ENCODE measurements at regions not wholly inside any gene's neighbourhood (a gene's known extent, or its start where the extent isn't known, plus 50 kb on each side); places are given as distances from the start of the nearest gene placed in this dataset.

DNA sequence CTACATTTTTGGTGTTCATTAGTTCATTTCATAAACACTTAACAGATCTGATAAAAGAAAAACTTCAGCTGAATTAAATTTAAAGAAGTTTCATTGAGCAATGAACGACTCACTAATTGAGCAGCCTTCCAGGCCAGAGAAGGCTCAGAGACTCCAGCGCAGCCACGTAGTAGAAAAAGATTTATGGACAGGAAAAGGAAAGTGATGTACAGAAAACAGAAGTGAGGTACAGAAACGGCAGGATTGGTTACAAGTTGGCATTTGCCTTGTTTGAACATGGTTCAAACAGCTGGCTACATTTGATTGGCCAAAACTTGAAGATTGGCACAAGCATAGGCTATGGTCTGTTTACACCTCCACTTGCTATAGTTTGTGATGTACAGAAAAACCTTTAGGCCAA lies 166.3 kb upstream of the DTNBP1 start:
- TF ChIP-seq EZH2 (IDR thresholded peaks at IDR 0.05) = no peak
- TF ChIP-seq CTCF (IDR thresholded peaks at IDR 0.05 in 2 of 3, conservative IDR thresholded peaks at IDR 0.05 in 1 of 3; ENCODE audit: borderline replicate concordance in 1 of 3, insufficient read depth in 1 of 3, low read depth in 2 of 3, low read length in 2 of 3) = no peak
- TF ChIP-seq ZFX (IDR thresholded peaks at IDR 0.05) = no peak
- no peak for TF ChIP-seq ZNF274 (IDR thresholded peaks at IDR 0.05; ENCODE audit: low read depth, low read length)
- TF ChIP-seq POLR2A (IDR thresholded peaks at IDR 0.05; ENCODE audit: borderline replicate concordance, extremely low read depth, insufficient read depth, insufficient read length) = no peak
- no peak for TF ChIP-seq POLR2AphosphoS5 (IDR thresholded peaks at IDR 0.05; ENCODE audit: low read depth, low read length)
- TF ChIP-seq TCF7L2 (IDR thresholded peaks at IDR 0.05; ENCODE audit: borderline replicate concordance, extremely low read depth, insufficient read depth, insufficient read length) = no peak
- TF ChIP-seq, protein P1, sequence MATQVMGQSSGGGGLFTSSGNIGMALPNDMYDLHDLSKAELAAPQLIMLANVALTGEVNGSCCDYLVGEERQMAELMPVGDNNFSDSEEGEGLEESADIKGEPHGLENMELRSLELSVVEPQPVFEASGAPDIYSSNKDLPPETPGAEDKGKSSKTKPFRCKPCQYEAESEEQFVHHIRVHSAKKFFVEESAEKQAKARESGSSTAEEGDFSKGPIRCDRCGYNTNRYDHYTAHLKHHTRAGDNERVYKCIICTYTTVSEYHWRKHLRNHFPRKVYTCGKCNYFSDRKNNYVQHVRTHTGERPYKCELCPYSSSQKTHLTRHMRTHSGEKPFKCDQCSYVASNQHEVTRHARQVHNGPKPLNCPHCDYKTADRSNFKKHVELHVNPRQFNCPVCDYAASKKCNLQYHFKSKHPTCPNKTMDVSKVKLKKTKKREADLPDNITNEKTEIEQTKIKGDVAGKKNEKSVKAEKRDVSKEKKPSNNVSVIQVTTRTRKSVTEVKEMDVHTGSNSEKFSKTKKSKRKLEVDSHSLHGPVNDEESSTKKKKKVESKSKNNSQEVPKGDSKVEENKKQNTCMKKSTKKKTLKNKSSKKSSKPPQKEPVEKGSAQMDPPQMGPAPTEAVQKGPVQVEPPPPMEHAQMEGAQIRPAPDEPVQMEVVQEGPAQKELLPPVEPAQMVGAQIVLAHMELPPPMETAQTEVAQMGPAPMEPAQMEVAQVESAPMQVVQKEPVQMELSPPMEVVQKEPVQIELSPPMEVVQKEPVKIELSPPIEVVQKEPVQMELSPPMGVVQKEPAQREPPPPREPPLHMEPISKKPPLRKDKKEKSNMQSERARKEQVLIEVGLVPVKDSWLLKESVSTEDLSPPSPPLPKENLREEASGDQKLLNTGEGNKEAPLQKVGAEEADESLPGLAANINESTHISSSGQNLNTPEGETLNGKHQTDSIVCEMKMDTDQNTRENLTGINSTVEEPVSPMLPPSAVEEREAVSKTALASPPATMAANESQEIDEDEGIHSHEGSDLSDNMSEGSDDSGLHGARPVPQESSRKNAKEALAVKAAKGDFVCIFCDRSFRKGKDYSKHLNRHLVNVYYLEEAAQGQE (IDR thresholded peaks at IDR 0.05; ENCODE audit: low read depth) = no peak
- no peak for TF ChIP-seq CEBPB (IDR thresholded peaks at IDR 0.05; ENCODE audit: low read depth)
- no peak for TF ChIP-seq RAD21 (IDR thresholded peaks at IDR 0.05; ENCODE audit: low read depth)
- TF ChIP-seq, protein P2, sequence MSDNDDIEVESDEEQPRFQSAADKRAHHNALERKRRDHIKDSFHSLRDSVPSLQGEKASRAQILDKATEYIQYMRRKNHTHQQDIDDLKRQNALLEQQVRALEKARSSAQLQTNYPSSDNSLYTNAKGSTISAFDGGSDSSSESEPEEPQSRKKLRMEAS (IDR thresholded peaks at IDR 0.05) = no peak
- TF ChIP-seq ELF1 (IDR thresholded peaks at IDR 0.05; ENCODE audit: borderline replicate concordance, low read depth) = no peak
